ENCODE measurements at regions not wholly inside any gene's neighbourhood (a gene's known extent, or its start where the extent isn't known, plus 50 kb on each side); places are given as distances from the start of the nearest gene placed in this dataset.

GRCh38 chr1:191886977-191887376 lies 271.3 kb upstream of the RGS18 start:
- TF ChIP-seq CTCF (IDR thresholded peaks at IDR 0.05; ENCODE audit: borderline replicate concordance, extremely low read depth, low read length, poor library complexity, severe bottlenecking) (no peak), EZH2 (IDR thresholded peaks at IDR 0.05; ENCODE audit: borderline replicate concordance, low read depth, low read length, severe bottlenecking) (no peak)
